ENCODE measurements at regions not wholly inside any gene's neighbourhood (a gene's known extent, or its start where the extent isn't known, plus 50 kb on each side); places are given as distances from the start of the nearest gene placed in this dataset.

DNA sequence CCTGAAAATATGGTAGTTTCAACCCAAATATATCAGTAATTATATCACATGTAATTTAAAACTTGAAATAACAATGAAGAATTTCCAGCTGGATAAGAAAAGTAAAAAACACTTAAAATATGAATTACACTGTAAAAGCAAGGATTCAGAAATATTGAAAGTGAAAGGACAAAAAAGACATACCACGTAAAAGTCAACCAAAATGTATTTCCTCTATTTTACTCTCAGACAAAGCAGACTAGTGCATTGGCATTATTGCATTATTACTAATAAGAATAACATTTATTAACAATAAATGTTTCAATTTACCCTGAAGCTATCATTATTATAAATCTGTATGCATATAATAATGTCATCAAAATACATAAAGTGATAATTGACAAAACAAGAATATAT is 445.1 kb upstream of the TRIB2 start:
- peak in 2 of 3 donors; percentile 39 to 48 for DNase-seq
- Histone ChIP-seq H3K4me3 (ENCODE audit: control insufficient read depth in 1 of 7, extremely low read depth in 1 of 7, insufficient read depth in 4 of 7, low read depth in 2 of 7, low read length in 6 of 7) (no peak overlapping the region), H3K36me3 (ENCODE audit: control insufficient read depth in 4 of 4, insufficient read depth in 4 of 4, low read length in 3 of 4) (no peaks in the 10 kb centered on the region), H3K27ac (ENCODE audit: insufficient read depth in 1 of 2, low read depth in 1 of 2, low read length in 2 of 2, poor library complexity in 1 of 2, severe bottlenecking in 2 of 2) (no peak overlapping the region), H3K9me3 (ENCODE audit: control extremely low read depth in 1 of 5, control insufficient read depth in 4 of 5, insufficient read depth in 2 of 5, low read depth in 1 of 5, low read length in 4 of 5) (no peaks in the 10 kb centered on the region), H3K4me1 (ENCODE audit: control extremely low read depth in 1 of 4, control insufficient read depth in 4 of 4, insufficient read depth in 4 of 4, low read length in 3 of 4) (peaks cover 0 to 1% (median under 1%) of the 10 kb centered on the region in 4 experiments), H3K27me3 (replicated peaks in 2 of 5; ENCODE audit: control insufficient read depth in 4 of 5, insufficient read depth in 5 of 5, low read length in 4 of 5) (no peaks in the 10 kb centered on the region)
- ChIA-PET POLR2A (no interaction called here), CTCF (no interaction called here)
- WGBS (ENCODE audit: insufficient coverage), result no CpG with 5 or more reads among the region's 1 CpG

DNA sequence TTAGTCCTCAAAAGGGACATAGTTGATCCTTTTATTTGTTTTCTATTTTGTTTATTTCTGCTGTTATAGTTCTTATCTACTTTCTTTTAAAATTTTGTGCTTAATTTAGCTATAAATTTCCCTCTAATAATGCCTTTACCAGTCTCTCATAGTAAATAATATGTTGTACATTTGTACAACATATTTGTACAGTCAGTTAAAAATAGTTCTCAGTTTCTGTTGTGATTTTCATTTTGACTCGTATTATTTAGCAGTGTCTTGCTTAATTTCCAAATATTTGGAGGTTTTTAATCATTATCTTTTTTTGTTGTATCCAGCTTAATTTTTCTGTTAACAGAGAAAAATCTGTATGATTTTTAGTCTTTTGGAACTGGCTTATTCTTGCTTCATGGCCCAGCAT is 443.6 kb upstream of the TRIB2 start:
- CTCF ChIA-PET, result interaction anchor here (1.0 to 1.3 kb wide), 3 partner anchors 13 to 19 kb away, joined by 3 to 4 read pairs (median 3); no protein-coding TSS in a partner anchor
- no peak for DNase-seq
- Histone ChIP-seq H3K27ac (ENCODE audit: insufficient read depth in 1 of 2, low read depth in 1 of 2, low read length in 2 of 2, poor library complexity in 1 of 2, severe bottlenecking in 2 of 2) (no peak overlapping the region), H3K9me3 (ENCODE audit: control extremely low read depth in 1 of 5, control insufficient read depth in 4 of 5, insufficient read depth in 2 of 5, low read depth in 1 of 5, low read length in 4 of 5) (no peaks in the 10 kb centered on the region), H3K36me3 (ENCODE audit: control insufficient read depth in 4 of 4, insufficient read depth in 4 of 4, low read length in 3 of 4) (no peaks in the 10 kb centered on the region), H3K27me3 (replicated peaks in 2 of 5; ENCODE audit: control insufficient read depth in 4 of 5, insufficient read depth in 5 of 5, low read length in 4 of 5) (no peaks in the 10 kb centered on the region), H3K4me1 (ENCODE audit: control extremely low read depth in 1 of 4, control insufficient read depth in 4 of 4, insufficient read depth in 4 of 4, low read length in 3 of 4) (peaks cover 4 to 14% (median 13%) of the 10 kb centered on the region in 4 experiments), H3K4me3 (ENCODE audit: control insufficient read depth in 1 of 7, extremely low read depth in 1 of 7, insufficient read depth in 4 of 7, low read depth in 2 of 7, low read length in 6 of 7) (no peak overlapping the region)
- WGBS (ENCODE audit: insufficient coverage), result no CpG with 5 or more reads among the region's 1 CpG
- POLR2A ChIA-PET, result no interaction called here

DNA sequence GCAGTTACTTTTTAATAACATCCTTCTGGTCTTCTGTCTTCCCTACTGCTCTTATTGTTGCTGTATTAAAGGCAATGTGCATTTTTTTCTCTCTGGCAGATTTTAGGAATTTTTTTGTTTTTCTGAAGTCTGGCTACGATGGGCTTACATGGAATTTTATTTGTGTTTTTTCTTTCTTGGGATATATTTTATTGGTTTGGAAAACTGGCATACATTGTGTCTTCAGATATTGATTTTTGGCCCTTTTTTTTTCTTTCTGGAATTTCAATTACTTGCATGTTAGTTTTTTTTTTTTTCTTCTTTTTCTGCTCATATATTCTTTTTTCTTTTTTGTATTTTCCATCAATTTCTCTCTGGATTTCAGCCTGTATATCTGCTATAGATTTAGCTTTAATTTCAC is 442.1 kb upstream of the TRIB2 start:
- DNase-seq, result no peak
- ChIA-PET POLR2A (no interaction called here), CTCF (no interaction called here)
- Histone ChIP-seq H3K27me3 (replicated peaks in 2 of 5; ENCODE audit: control insufficient read depth in 4 of 5, insufficient read depth in 5 of 5, low read length in 4 of 5) (no peaks in the 10 kb centered on the region), H3K9me3 (ENCODE audit: control extremely low read depth in 1 of 5, control insufficient read depth in 4 of 5, insufficient read depth in 2 of 5, low read depth in 1 of 5, low read length in 4 of 5) (no peaks in the 10 kb centered on the region), H3K4me3 (ENCODE audit: control insufficient read depth in 1 of 7, extremely low read depth in 1 of 7, insufficient read depth in 4 of 7, low read depth in 2 of 7, low read length in 6 of 7) (no peak overlapping the region), H3K4me1 (ENCODE audit: control extremely low read depth in 1 of 4, control insufficient read depth in 4 of 4, insufficient read depth in 4 of 4, low read length in 3 of 4) (peaks cover 4 to 14% (median 14%) of the 10 kb centered on the region in 4 experiments), H3K36me3 (ENCODE audit: control insufficient read depth in 4 of 4, insufficient read depth in 4 of 4, low read length in 3 of 4) (no peaks in the 10 kb centered on the region), H3K27ac (ENCODE audit: insufficient read depth in 1 of 2, low read depth in 1 of 2, low read length in 2 of 2, poor library complexity in 1 of 2, severe bottlenecking in 2 of 2) (no peak overlapping the region)
- WGBS (ENCODE audit: insufficient coverage), result no CpG with 5 or more reads among the region's 1 CpG

- Histone ChIP-seq H3K36me3 (ENCODE audit: control insufficient read depth in 4 of 4, insufficient read depth in 4 of 4, low read length in 3 of 4) (no peaks in the 10 kb centered on the region), H3K4me1 (ENCODE audit: control extremely low read depth in 1 of 4, control insufficient read depth in 4 of 4, insufficient read depth in 4 of 4, low read length in 3 of 4) (peaks cover 4 to 14% (median 14%) of the 10 kb centered on the region in 4 experiments), H3K4me3 (ENCODE audit: control insufficient read depth in 1 of 7, extremely low read depth in 1 of 7, insufficient read depth in 4 of 7, low read depth in 2 of 7, low read length in 6 of 7) (peak overlapping the region in 1 of 7 experiments; percentile 8), H3K9me3 (ENCODE audit: control extremely low read depth in 1 of 5, control insufficient read depth in 4 of 5, insufficient read depth in 2 of 5, low read depth in 1 of 5, low read length in 4 of 5) (no peaks in the 10 kb centered on the region), H3K27me3 (replicated peaks in 2 of 5; ENCODE audit: control insufficient read depth in 4 of 5, insufficient read depth in 5 of 5, low read length in 4 of 5) (no peaks in the 10 kb centered on the region), H3K27ac (ENCODE audit: insufficient read depth in 1 of 2, low read depth in 1 of 2, low read length in 2 of 2, poor library complexity in 1 of 2, severe bottlenecking in 2 of 2) (peak overlapping the region in 1 of 2 experiments; percentile 67)
- POLR2A ChIA-PET, result interaction anchor here (0.6 kb wide), 1 partner anchor 27 kb away, joined by 3 read pairs; no protein-coding TSS in a partner anchor
- CTCF ChIA-PET, result interaction anchor here (0.7 kb wide), 1 partner anchor 227 kb away, joined by 3 read pairs; no protein-coding TSS in a partner anchor
- WGBS (ENCODE audit: insufficient coverage), result 17% methylated on average over 5 of the region's 7 CpGs
- peak; percentile 59 to 85 (median 75) for DNase-seq
Observed at GRCh38 chr2:12277241-12278034, 439.3 kb upstream of the TRIB2 start.

- ChIA-PET CTCF (interaction anchor here (0.6 to 1.0 kb wide), 3 partner anchors 51 to 228 kb away, joined by 3 read pairs; no protein-coding TSS in a partner anchor), POLR2A (no interaction called here)
- Histone ChIP-seq H3K36me3 (ENCODE audit: control insufficient read depth in 4 of 4, insufficient read depth in 4 of 4, low read length in 3 of 4) (no peaks in the 10 kb centered on the region), H3K27me3 (replicated peaks in 2 of 5; ENCODE audit: control insufficient read depth in 4 of 5, insufficient read depth in 5 of 5, low read length in 4 of 5) (no peaks in the 10 kb centered on the region), H3K4me1 (ENCODE audit: control extremely low read depth in 1 of 4, control insufficient read depth in 4 of 4, insufficient read depth in 4 of 4, low read length in 3 of 4) (peaks cover 4 to 14% (median 14%) of the 10 kb centered on the region in 4 experiments), H3K27ac (ENCODE audit: insufficient read depth in 1 of 2, low read depth in 1 of 2, low read length in 2 of 2, poor library complexity in 1 of 2, severe bottlenecking in 2 of 2) (peak overlapping the region in 1 of 2 experiments; percentile 67), H3K4me3 (ENCODE audit: control insufficient read depth in 1 of 7, extremely low read depth in 1 of 7, insufficient read depth in 4 of 7, low read depth in 2 of 7, low read length in 6 of 7) (no peak overlapping the region), H3K9me3 (ENCODE audit: control extremely low read depth in 1 of 5, control insufficient read depth in 4 of 5, insufficient read depth in 2 of 5, low read depth in 1 of 5, low read length in 4 of 5) (no peaks in the 10 kb centered on the region)
- peak in 2 of 3 donors; percentile 27 to 60 for DNase-seq
- WGBS (ENCODE audit: insufficient coverage), result no CpG with 5 or more reads among the region's 4 CpGs
Observed at GRCh38 chr2:12278217-12278750, 438.5 kb upstream of the TRIB2 start.

DNA sequence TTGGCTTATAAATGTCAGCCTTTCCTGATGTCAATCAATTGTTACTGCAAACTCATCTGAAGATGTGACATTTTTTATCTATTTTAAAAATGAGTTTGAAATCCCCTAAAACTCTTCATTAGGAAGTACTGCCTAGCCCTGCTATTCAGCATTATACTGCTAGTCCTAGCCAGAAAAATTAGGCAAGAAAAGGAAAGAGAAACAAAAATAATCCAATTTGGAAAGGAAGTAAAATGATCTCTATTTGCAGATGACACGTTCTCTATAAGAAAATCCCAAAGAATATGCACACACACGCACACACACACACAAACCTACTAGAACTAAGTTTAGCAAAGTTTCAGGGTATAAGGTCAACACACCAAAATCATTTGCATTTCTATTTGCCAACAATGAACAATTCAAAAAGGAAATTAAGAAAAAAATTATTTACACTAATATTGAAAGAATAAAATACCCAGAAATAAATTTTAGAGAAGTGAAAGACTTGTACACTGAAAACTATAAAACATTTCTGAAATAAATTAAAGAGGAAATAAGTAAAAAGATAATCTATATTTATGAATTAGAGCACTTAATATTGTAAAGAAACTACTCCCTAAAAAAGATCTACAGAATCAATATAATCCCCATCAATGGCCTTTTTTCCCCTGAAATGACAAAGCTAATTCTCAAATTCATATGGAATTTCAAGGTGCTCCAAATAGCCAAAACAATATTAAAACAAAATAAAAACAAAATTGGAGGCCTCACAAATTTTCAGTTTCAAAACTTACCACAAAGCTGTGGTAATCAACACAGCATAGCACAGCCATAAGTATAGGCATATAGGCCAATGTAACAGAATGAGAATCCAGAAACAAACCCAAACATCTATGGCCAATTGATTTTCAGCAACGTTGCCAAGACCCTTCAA is 433.7 kb upstream of the TRIB2 start:
- Histone ChIP-seq H3K9me3 (ENCODE audit: control extremely low read depth in 1 of 5, control insufficient read depth in 4 of 5, insufficient read depth in 2 of 5, low read depth in 1 of 5, low read length in 4 of 5) (peaks cover 0 to 2% (median 0%) of the 10 kb centered on the region in 5 experiments), H3K4me1 (ENCODE audit: control extremely low read depth in 1 of 4, control insufficient read depth in 4 of 4, insufficient read depth in 4 of 4, low read length in 3 of 4) (peaks cover 0 to 3% (median under 1%) of the 10 kb centered on the region in 4 experiments), H3K27ac (ENCODE audit: insufficient read depth in 1 of 2, low read depth in 1 of 2, low read length in 2 of 2, poor library complexity in 1 of 2, severe bottlenecking in 2 of 2) (no peak overlapping the region), H3K36me3 (ENCODE audit: control insufficient read depth in 4 of 4, insufficient read depth in 4 of 4, low read length in 3 of 4) (no peaks in the 10 kb centered on the region), H3K4me3 (ENCODE audit: control insufficient read depth in 1 of 7, extremely low read depth in 1 of 7, insufficient read depth in 4 of 7, low read depth in 2 of 7, low read length in 6 of 7) (no peak overlapping the region), H3K27me3 (replicated peaks in 2 of 5; ENCODE audit: control insufficient read depth in 4 of 5, insufficient read depth in 5 of 5, low read length in 4 of 5) (no peaks in the 10 kb centered on the region)
- POLR2A ChIA-PET, result no interaction called here
- CTCF ChIA-PET, result no interaction called here
- DNase-seq, result no peak
- 100% methylated on average over 2 of the region's 3 CpGs for WGBS (ENCODE audit: insufficient coverage)

Measured in common myeloid progenitor, CD34-positive (primary cell).